Type B pancreatic cell (in vitro differentiated cells): ENCODE measurements at regions not wholly inside any gene's neighbourhood (a gene's known extent, or its start where the extent isn't known, plus 50 kb on each side); places are given as distances from the start of the nearest gene placed in this dataset.

Experiments
- DNase-seq: peaks from one replicate; pipeline ENCODE4 v3.0.0; 2021; ENCODE audit warnings: mixed read lengths; ENCODE audit not compliant: unreplicated experiment; ENCODE audit errors: extremely low spot score
- H3K27ac Mint-ChIP-seq: 2 replicates; pipeline ENCODE4 v1.8.0; 2021; ENCODE audit warnings: mild to moderate bottlenecking, mixed read lengths
- H3K27me3 Mint-ChIP-seq: 2 replicates; pipeline ENCODE4 v1.8.0; 2021; ENCODE audit warnings: mixed read lengths
- H3K36me3 Mint-ChIP-seq: 2 replicates; pipeline ENCODE4 v1.8.0; 2021; ENCODE audit warnings: mixed read lengths
- H3K4me1 Mint-ChIP-seq: one replicate; pipeline ENCODE4 v1.8.0; 2021; ENCODE audit warnings: mixed read lengths; ENCODE audit not compliant: unreplicated experiment
- H3K4me3 Mint-ChIP-seq: 2 replicates; pipeline ENCODE4 v1.8.0; 2021; ENCODE audit warnings: mild to moderate bottlenecking, mixed read lengths
- H3K9me3 Mint-ChIP-seq: 2 replicates; pipeline ENCODE4 v1.8.0; 2021; ENCODE audit warnings: mixed read lengths
- TF ChIP-seq, protein P1 (sequence below): fragments of 200-600 bp; sonication (generic); conservative IDR thresholded peaks from 2 replicates; pipeline ENCODE4 v1.5.0; 2021; ENCODE audit warnings: antibody characterized with exemption, mild to moderate bottlenecking

GRCh38 chr1:11355559-11356475, 82.8 kb downstream of the UBIAD1 start:
- Mint-ChIP-seq H3K4me1 (peaks cover 40% of the 10 kb centered on the region), H3K27me3 (peaks cover 20% of the 10 kb centered on the region), H3K27ac (peak overlapping the region; percentile 26), H3K4me3 (no peak overlapping the region), H3K36me3 (no peaks in the 10 kb centered on the region), H3K9me3 (peaks cover 9% of the 10 kb centered on the region)
- no peak for DNase-seq
- TF ChIP-seq, protein P1, sequence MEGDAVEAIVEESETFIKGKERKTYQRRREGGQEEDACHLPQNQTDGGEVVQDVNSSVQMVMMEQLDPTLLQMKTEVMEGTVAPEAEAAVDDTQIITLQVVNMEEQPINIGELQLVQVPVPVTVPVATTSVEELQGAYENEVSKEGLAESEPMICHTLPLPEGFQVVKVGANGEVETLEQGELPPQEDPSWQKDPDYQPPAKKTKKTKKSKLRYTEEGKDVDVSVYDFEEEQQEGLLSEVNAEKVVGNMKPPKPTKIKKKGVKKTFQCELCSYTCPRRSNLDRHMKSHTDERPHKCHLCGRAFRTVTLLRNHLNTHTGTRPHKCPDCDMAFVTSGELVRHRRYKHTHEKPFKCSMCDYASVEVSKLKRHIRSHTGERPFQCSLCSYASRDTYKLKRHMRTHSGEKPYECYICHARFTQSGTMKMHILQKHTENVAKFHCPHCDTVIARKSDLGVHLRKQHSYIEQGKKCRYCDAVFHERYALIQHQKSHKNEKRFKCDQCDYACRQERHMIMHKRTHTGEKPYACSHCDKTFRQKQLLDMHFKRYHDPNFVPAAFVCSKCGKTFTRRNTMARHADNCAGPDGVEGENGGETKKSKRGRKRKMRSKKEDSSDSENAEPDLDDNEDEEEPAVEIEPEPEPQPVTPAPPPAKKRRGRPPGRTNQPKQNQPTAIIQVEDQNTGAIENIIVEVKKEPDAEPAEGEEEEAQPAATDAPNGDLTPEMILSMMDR: no peak

DNA sequence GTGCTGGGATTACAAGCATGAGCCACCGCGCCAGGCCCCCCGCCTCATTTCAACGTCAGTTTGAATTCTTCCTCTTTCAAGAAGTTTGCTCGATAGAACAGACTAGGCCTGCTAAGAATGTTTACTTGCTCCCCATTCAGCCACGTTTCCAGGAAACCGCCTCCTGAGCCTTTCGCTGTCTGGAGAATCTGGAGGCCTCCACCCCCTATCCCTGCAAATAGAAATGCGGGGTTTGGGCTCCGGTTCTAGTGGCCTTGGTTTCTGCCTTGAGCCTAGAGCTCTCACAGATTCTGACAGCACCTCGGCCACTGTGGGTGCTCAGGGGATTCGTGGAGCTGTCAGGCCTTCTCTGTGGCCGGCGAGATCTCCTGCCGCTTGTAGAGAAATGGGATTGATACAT, 84.3 kb downstream of the UBIAD1 start:
- TF ChIP-seq, protein P1: no peak
- peak overlapping the region; percentile 63 for H3K27ac Mint-ChIP-seq
- peaks cover 4% of the 10 kb centered on the region for H3K9me3 Mint-ChIP-seq
- no peak overlapping the region for H3K4me3 Mint-ChIP-seq
- DNase-seq: no peak
- no peaks in the 10 kb centered on the region for H3K36me3 Mint-ChIP-seq
- peaks cover 14% of the 10 kb centered on the region for H3K27me3 Mint-ChIP-seq
- H3K4me1 Mint-ChIP-seq: peaks cover 37% of the 10 kb centered on the region

GRCh38 chr1:11358984-11359383, 86.0 kb downstream of the UBIAD1 start:
- Mint-ChIP-seq H3K27ac (peak overlapping the region; percentile 43), H3K27me3 (peaks cover 17% of the 10 kb centered on the region)

GRCh38 chr1:11362547-11363021, 89.6 kb downstream of the UBIAD1 start:
- no peak for DNase-seq
- Mint-ChIP-seq H3K9me3 (no peaks in the 10 kb centered on the region), H3K4me1 (peaks cover 22% of the 10 kb centered on the region), H3K27ac (no peak overlapping the region), H3K36me3 (no peaks in the 10 kb centered on the region), H3K27me3 (peaks cover 7% of the 10 kb centered on the region), H3K4me3 (no peak overlapping the region)
- TF ChIP-seq, protein P1: no peak

More at GRCh38 chr1:11358984-11359383, 86.0 kb downstream of the UBIAD1 start:
- peaks cover 4% of the 10 kb centered on the region for H3K9me3 Mint-ChIP-seq
- no peaks in the 10 kb centered on the region for H3K36me3 Mint-ChIP-seq
- peaks cover 37% of the 10 kb centered on the region for H3K4me1 Mint-ChIP-seq
- H3K4me3 Mint-ChIP-seq: no peak overlapping the region
- no peak for DNase-seq
- TF ChIP-seq, protein P1: no peak

DNA sequence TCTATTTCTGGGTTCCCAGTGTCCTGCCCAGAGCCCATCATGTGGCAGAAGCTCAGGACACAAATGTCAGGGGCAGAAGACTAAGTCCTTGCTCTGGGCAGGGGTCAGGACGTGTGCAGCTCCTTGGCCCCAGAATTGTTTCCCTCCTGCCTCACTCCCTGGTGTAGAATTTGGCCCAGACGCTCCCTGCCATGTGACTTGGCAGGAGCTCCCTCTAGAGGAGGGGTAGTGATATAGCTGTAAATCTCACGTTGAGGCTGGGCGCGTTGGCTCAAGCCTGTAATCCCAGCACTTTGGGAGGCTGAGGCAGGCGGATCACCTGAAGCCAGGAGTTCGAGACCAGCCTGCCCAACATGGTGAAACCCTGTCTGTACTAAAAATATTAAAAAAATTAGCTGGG, 91.2 kb downstream of the UBIAD1 start:
- H3K27me3 Mint-ChIP-seq: peaks cover 6% of the 10 kb centered on the region
- no peak for DNase-seq
- TF ChIP-seq, protein P1: peak; percentile 61
- H3K4me1 Mint-ChIP-seq: peaks cover 14% of the 10 kb centered on the region
- no peak overlapping the region for H3K27ac Mint-ChIP-seq
- no peak overlapping the region for H3K4me3 Mint-ChIP-seq
- no peaks in the 10 kb centered on the region for H3K36me3 Mint-ChIP-seq
- H3K9me3 Mint-ChIP-seq: no peaks in the 10 kb centered on the region
